Ectodermal cell (in vitro differentiated cells): ENCODE measurements at regions not wholly inside any gene's neighbourhood (a gene's known extent, or its start where the extent isn't known, plus 50 kb on each side); places are given as distances from the start of the nearest gene placed in this dataset.
"Not testable (repeated sequence)": the region's sequence is repeated elsewhere in the genome, so short reads cannot be mapped to it uniquely, and the experiment has no call there.

ENCODE experiments used
- H3K27ac ChIP-seq: 2 replicates; pipeline ENCODE4 v1.7.0; 2013; ENCODE audit warnings: mild to moderate bottlenecking, low read depth, low read length; ENCODE audit not compliant: insufficient read depth, poor library complexity, severe bottlenecking
- H3K27me3 ChIP-seq: 2 replicates; pipeline ENCODE4 v1.7.0; 2013; ENCODE audit warnings: mild to moderate bottlenecking, low read length; ENCODE audit not compliant: insufficient read depth, control insufficient read depth, poor library complexity, severe bottlenecking
- H3K36me3 ChIP-seq: one replicate; pipeline ENCODE4 v1.7.0; 2013; ENCODE audit warnings: low read length; ENCODE audit not compliant: control insufficient read depth, insufficient read depth
- H3K4me1 ChIP-seq: one replicate; pipeline ENCODE4 v1.7.0; 2013; ENCODE audit warnings: low read length; ENCODE audit not compliant: control insufficient read depth, insufficient read depth
- H3K4me3 ChIP-seq: 2 replicates; pipeline ENCODE4 v1.7.0; 2013; ENCODE audit warnings: low read depth, low read length, control low read depth; ENCODE audit not compliant: insufficient read depth
- H3K9me3 ChIP-seq: 2 replicates; pipeline ENCODE4 v1.7.0; 2013; ENCODE audit warnings: mild to moderate bottlenecking, low read length, moderate library complexity; ENCODE audit not compliant: control insufficient read depth
- WGBS, 2 experiments: methylation state at CpG; one replicate each; pipeline ENCODE4 v1.1.7; 2013; ENCODE audit warnings: missing lambda C conversion rate in 2 of 2; 5-methylcytosine and 5-hydroxymethylcytosine counted together

DNA sequence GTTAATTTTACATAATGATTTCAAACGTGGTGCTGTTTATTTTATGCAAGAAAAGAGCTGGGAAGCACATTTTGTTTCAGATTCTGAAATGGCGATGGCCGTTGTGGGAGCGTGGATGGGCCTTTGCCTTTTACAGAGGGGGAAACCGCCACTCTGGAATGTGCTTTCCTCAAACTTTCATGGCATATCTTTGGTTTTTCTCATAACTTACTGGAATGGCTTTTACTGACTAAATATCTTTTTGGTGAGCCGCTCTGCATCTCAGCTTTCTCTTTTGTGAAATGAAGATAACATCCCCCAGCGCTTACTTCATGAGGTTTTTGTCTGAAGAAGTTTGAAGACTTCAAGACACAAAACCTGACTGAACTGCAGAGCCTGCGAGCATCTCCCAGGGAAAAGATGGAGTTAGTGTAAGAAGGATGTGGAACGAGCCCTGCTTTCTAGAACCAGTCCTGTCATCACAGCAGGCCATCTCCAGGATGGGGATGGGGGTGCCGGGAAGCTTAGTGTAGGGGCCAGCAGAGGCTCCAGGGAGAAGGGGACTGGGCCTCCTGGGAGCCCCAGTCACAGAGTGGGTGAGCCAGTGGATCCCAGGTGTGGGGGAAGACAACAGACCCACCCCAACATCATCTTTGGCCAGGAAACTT, 61.8 kb upstream of the TIAM2 start:
- H3K9me3 ChIP-seq, result no peaks in the 10 kb centered on the region
- H3K27ac ChIP-seq, result no peak overlapping the region
- H3K27me3 ChIP-seq, result no peaks in the 10 kb centered on the region
- 86% methylated on average over 10 of the region's 10 CpGs for WGBS, 2 experiments
- no peaks in the 10 kb centered on the region for H3K36me3 ChIP-seq
- H3K4me3 ChIP-seq, result no peak overlapping the region
- H3K4me1 ChIP-seq, result peaks cover 33% of the 10 kb centered on the region

DNA sequence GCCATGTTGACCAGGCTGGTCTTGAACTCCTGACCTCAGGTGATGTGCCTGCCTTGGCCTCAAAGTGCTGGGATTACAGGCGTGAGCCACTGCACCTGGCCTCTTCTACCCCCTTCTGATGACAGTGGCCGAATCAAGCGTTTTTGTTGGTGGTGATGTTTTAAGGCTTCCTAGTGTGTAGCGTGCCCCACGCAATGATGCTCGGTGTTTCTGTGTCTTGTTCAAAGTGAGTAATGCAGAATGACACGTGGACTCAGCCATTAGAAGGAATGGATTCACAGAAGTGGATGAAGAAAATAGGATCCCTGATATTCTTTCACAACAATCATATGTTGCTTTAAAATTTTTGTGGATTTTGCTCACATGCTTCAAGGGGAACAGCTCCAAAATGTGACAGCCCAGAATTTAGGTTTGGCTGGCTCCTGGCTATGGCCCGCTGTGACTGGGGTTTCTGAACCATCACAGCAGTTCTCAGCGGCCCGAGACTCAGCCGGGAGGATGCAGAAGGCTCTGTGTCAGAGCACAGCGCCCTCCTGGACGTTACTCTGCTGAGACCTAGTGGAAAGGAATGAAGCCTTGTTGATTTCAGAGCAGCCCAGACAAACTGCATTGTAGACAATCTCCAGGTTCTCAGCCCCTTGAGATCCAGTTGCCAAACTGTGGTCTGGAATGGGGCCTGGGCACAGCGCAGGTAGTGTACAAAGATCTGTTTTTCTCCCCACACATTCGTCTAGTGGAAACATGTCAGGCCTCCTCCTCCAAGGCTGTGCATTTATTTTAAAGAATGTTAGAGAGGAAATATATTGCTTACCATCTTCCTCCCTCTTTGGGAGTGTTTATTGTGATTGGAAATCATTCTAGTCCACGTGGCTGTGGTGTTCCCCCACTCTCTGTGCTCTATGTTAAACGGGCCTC, 57.6 kb upstream of the TIAM2 start:
- WGBS, 2 experiments, result 77 to 78% methylated on average over 17 of the region's 17 CpGs
- H3K27me3 ChIP-seq, result no peaks in the 10 kb centered on the region
- H3K4me3 ChIP-seq, result no peak overlapping the region
- no peaks in the 10 kb centered on the region for H3K9me3 ChIP-seq
- no peaks in the 10 kb centered on the region for H3K36me3 ChIP-seq
- H3K27ac ChIP-seq, result no peak overlapping the region
- H3K4me1 ChIP-seq, result peaks cover 7% of the 10 kb centered on the region

DNA sequence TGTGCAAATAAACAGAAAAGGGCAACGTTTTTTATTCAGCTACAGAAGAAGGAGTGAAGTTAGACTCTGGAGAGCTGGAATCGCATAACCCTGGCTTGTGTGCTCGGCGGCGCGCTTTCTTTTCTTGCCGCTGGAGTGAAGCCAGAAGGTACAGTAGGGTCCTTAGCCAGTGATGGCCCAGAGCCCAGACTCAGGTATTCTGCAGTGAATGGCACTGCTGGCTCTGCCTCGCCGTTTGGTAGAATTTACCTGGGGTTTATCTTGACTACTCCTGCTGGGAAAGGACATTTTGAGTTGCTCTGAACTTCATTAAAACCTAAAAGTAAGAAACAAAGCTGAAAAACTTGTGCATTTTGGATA, 56.9 kb upstream of the TIAM2 start:
- H3K27ac ChIP-seq, result no peak overlapping the region
- H3K4me3 ChIP-seq, result no peak overlapping the region
- no peaks in the 10 kb centered on the region for H3K27me3 ChIP-seq
- H3K4me1 ChIP-seq, result peaks cover under 1% of the 10 kb centered on the region
- WGBS, 2 experiments, result 93 to 94% methylated on average over 9 of the region's 9 CpGs
- no peaks in the 10 kb centered on the region for H3K9me3 ChIP-seq
- H3K36me3 ChIP-seq, result no peaks in the 10 kb centered on the region

DNA sequence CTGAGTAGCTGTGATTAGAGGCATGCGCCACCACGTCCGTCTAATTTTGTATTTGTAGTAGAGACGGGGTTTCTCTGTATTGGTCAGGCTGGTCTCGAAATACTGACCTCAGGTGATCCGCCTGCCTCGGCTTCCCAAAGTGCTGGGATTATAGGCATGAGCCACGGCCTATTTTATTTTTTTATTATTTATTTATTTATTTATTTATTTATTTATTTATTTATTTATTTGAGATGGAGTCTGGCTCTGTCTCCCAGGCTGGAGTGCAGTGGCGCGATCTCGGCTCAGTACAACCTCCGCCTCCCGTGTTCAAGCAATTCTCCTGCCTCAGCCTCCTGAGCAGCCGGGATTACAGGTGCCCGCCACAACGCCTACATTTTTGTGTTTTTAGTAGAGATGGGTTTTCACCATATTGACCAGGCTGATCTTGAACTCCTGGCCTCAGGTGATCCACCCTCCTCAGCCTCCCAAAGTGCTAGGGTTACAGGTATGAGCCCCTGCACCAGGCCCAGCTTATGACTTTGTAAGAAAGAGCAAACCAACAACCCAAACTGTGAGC, 56.3 kb upstream of the TIAM2 start:
- not testable (repeated sequence) for H3K9me3 ChIP-seq, H3K4me3 ChIP-seq, H3K27ac ChIP-seq, H3K36me3 ChIP-seq, H3K27me3 ChIP-seq, H3K4me1 ChIP-seq
- WGBS, 2 experiments, result 93 to 96% methylated on average over 15 of the region's 16 CpGs

DNA sequence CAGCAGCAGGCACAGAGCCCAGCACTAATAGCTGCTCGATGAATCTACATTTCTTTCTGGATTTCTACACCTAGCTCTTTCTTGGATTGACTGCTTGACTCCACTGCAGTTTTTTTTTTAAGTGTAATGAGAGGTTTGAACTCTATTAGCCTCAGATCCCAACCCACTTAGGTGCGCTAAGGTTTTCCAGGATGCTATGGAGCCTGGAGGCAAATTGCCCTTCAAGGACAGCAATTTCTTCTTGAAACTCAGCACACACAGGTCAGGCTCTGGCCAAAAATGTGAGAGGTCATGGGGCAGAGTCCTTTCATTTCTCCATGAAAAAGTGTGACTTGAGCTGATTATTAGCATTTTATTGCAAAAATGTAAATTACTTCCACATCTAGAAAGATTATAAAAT, 52.3 kb upstream of the TIAM2 start:
- no peak overlapping the region for H3K4me3 ChIP-seq
- no peaks in the 10 kb centered on the region for H3K9me3 ChIP-seq
- no peaks in the 10 kb centered on the region for H3K4me1 ChIP-seq
- 94 to 95% methylated on average over 2 of the region's 2 CpGs for WGBS, 2 experiments
- no peak overlapping the region for H3K27ac ChIP-seq
- H3K36me3 ChIP-seq, result no peaks in the 10 kb centered on the region
- no peaks in the 10 kb centered on the region for H3K27me3 ChIP-seq

- H3K27ac ChIP-seq, result no peak overlapping the region
- H3K4me3 ChIP-seq, result no peak overlapping the region
- H3K36me3 ChIP-seq, result no peaks in the 10 kb centered on the region
- no peaks in the 10 kb centered on the region for H3K9me3 ChIP-seq
- no peaks in the 10 kb centered on the region for H3K27me3 ChIP-seq
- no peaks in the 10 kb centered on the region for H3K4me1 ChIP-seq
- WGBS, 2 experiments, result 95 to 96% methylated on average over 11 of the region's 11 CpGs
These were observed 49.7 kb upstream of the TIAM2 start for GRCh38 chr6:154945271-154945890.
